Duodenal mucosa (tissue), 2 donors: ENCODE measurements at regions not wholly inside any gene's neighbourhood (a gene's known extent, or its start where the extent isn't known, plus 50 kb on each side); places are given as distances from the start of the nearest gene placed in this dataset.

Source experiments
- H3K27ac ChIP-seq: one replicate; pipeline ENCODE4 v1.7.0; 2013; ENCODE audit warnings: low read depth, low read length
- H3K27me3 ChIP-seq, 2 donors: one replicate each; pipeline ENCODE4 v1.7.0; 2013; ENCODE audit warnings: low read length in 2 of 2, control low read depth in 1 of 2; ENCODE audit not compliant: insufficient read depth in 2 of 2, control insufficient read depth in 1 of 2
- H3K36me3 ChIP-seq, 2 donors: one replicate each; pipeline ENCODE4 v1.7.0; 2013; ENCODE audit warnings: low read length in 2 of 2, control low read depth in 1 of 2; ENCODE audit not compliant: insufficient read depth in 2 of 2, control insufficient read depth in 1 of 2
- H3K4me1 ChIP-seq, 2 donors: one replicate each; pipeline ENCODE4 v1.7.0; 2013; ENCODE audit warnings: low read length in 2 of 2, control low read depth in 1 of 2; ENCODE audit not compliant: insufficient read depth in 2 of 2, control insufficient read depth in 1 of 2
- H3K4me3 ChIP-seq, 2 donors: one replicate each; pipeline ENCODE4 v1.7.0; 2013; ENCODE audit warnings: low read length in 2 of 2, low read depth in 1 of 2
- H3K9ac ChIP-seq, 2 donors: one replicate each; pipeline ENCODE4 v1.7.0; 2013; ENCODE audit warnings: low read length in 2 of 2, low read depth in 1 of 2
- H3K9me3 ChIP-seq, 2 donors: one replicate each; pipeline ENCODE4 v1.7.0; 2013; ENCODE audit warnings: low read length in 2 of 2, control low read depth in 1 of 2; ENCODE audit not compliant: control insufficient read depth in 1 of 2

GRCh38 chr4:19623866-19624265 lies 627.8 kb upstream of the SLIT2 start:
- H3K36me3 ChIP-seq: no peaks in the 10 kb centered on the region
- H3K4me3 ChIP-seq: no peak overlapping the region
- H3K27me3 ChIP-seq: no peaks in the 10 kb centered on the region
- no peak overlapping the region for H3K27ac ChIP-seq
- H3K9me3 ChIP-seq: peaks cover 0 to 14% of the 10 kb centered on the region in 2 donors
- H3K9ac ChIP-seq: no peak overlapping the region
- H3K4me1 ChIP-seq: no peaks in the 10 kb centered on the region

GRCh38 chr4:19615086-19615689 lies 636.5 kb upstream of the SLIT2 start:
- H3K36me3 ChIP-seq: no peaks in the 10 kb centered on the region
- no peak overlapping the region for H3K9ac ChIP-seq
- H3K4me3 ChIP-seq: no peak overlapping the region
- H3K9me3 ChIP-seq: peaks cover 9 to 17% of the 10 kb centered on the region in 2 donors
- no peaks in the 10 kb centered on the region for H3K4me1 ChIP-seq
- no peaks in the 10 kb centered on the region for H3K27me3 ChIP-seq
- H3K27ac ChIP-seq: no peak overlapping the region

GRCh38 chr4:19614171-19614570 lies 637.5 kb upstream of the SLIT2 start:
- no peaks in the 10 kb centered on the region for H3K27me3 ChIP-seq
- no peak overlapping the region for H3K9ac ChIP-seq
- peaks cover 9 to 20% of the 10 kb centered on the region in 2 donors for H3K9me3 ChIP-seq
- no peaks in the 10 kb centered on the region for H3K36me3 ChIP-seq
- H3K4me1 ChIP-seq: no peaks in the 10 kb centered on the region
- H3K27ac ChIP-seq: no peak overlapping the region
- no peak overlapping the region for H3K4me3 ChIP-seq

GRCh38 chr4:19596342-19596741 lies 655.4 kb upstream of the SLIT2 start:
- H3K4me3 ChIP-seq: no peak overlapping the region
- H3K27ac ChIP-seq: no peak overlapping the region
- no peaks in the 10 kb centered on the region for H3K4me1 ChIP-seq

GRCh38 chr4:19592391-19592790 lies 659.3 kb upstream of the SLIT2 start:
- Histone ChIP-seq H3K36me3 (no peaks in the 10 kb centered on the region), H3K4me1 (no peaks in the 10 kb centered on the region), H3K9ac (no peak overlapping the region), H3K9me3 (no peaks in the 10 kb centered on the region), H3K27me3 (no peaks in the 10 kb centered on the region), H3K27ac (no peak overlapping the region), H3K4me3 (no peak overlapping the region)

More at GRCh38 chr4:19596342-19596741, 655.4 kb upstream of the SLIT2 start:
- Histone ChIP-seq H3K36me3 (no peaks in the 10 kb centered on the region), H3K27me3 (no peaks in the 10 kb centered on the region), H3K9ac (no peak overlapping the region), H3K9me3 (peaks cover 0 to 2% of the 10 kb centered on the region in 2 donors)

GRCh38 chr4:19583827-19584569 lies 667.7 kb upstream of the SLIT2 start:
- H3K9me3 ChIP-seq: no peaks in the 10 kb centered on the region
- no peak overlapping the region for H3K4me3 ChIP-seq
- H3K36me3 ChIP-seq: no peaks in the 10 kb centered on the region
- H3K4me1 ChIP-seq: no peaks in the 10 kb centered on the region
- no peak overlapping the region for H3K9ac ChIP-seq
- no peaks in the 10 kb centered on the region for H3K27me3 ChIP-seq
- no peak overlapping the region for H3K27ac ChIP-seq

- no peak overlapping the region for H3K9ac ChIP-seq
- H3K4me3 ChIP-seq: no peak overlapping the region
- no peaks in the 10 kb centered on the region for H3K27me3 ChIP-seq
- H3K9me3 ChIP-seq: no peaks in the 10 kb centered on the region
- no peak overlapping the region for H3K27ac ChIP-seq
- H3K4me1 ChIP-seq: no peaks in the 10 kb centered on the region
- H3K36me3 ChIP-seq: no peaks in the 10 kb centered on the region
Observed at GRCh38 chr4:19580095-19580494, 671.6 kb upstream of the SLIT2 start.

- no peaks in the 10 kb centered on the region for H3K36me3 ChIP-seq
- no peaks in the 10 kb centered on the region for H3K9me3 ChIP-seq
- no peak overlapping the region for H3K27ac ChIP-seq
- no peaks in the 10 kb centered on the region for H3K27me3 ChIP-seq
- H3K4me3 ChIP-seq: no peak overlapping the region
- no peaks in the 10 kb centered on the region for H3K4me1 ChIP-seq
- no peak overlapping the region for H3K9ac ChIP-seq
Observed at GRCh38 chr4:19579608-19580007, 672.1 kb upstream of the SLIT2 start.

GRCh38 chr4:19577097-19577496 lies 674.6 kb upstream of the SLIT2 start:
- no peaks in the 10 kb centered on the region for H3K36me3 ChIP-seq
- no peaks in the 10 kb centered on the region for H3K4me1 ChIP-seq
- no peak overlapping the region for H3K27ac ChIP-seq
- H3K9ac ChIP-seq: no peak overlapping the region
- no peak overlapping the region for H3K4me3 ChIP-seq
- no peaks in the 10 kb centered on the region for H3K27me3 ChIP-seq
- no peaks in the 10 kb centered on the region for H3K9me3 ChIP-seq

- Histone ChIP-seq H3K9me3 (no peaks in the 10 kb centered on the region), H3K36me3 (no peaks in the 10 kb centered on the region), H3K27me3 (no peaks in the 10 kb centered on the region), H3K27ac (no peak overlapping the region), H3K9ac (no peak overlapping the region), H3K4me3 (no peak overlapping the region), H3K4me1 (no peaks in the 10 kb centered on the region)
Observed at GRCh38 chr4:19575924-19576323, 675.8 kb upstream of the SLIT2 start.
